ENCODE measurements at regions not wholly inside any gene's neighbourhood (a gene's known extent, or its start where the extent isn't known, plus 50 kb on each side); places are given as distances from the start of the nearest gene placed in this dataset.

DNA sequence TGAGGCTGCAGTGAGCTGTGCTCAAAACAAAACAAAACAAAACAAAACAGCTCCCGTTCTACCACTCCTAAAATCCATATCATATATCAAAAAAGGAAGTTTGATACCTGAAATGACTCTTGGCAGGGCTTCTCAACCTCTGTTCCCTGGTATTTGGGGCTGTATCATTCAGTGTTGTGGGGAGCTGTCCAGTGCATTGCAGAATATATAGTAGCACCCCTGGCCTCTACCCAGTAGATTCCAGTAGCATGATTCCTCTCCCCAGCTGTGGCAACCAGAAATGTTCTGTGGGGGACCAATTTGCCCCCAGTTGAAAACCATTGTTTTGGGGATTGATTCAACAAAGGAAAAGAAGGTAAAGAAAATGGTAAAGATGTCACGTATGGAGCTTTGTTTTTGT lies 238.9 kb downstream of the PRL start (continued):
- TF ChIP-seq TSHZ2 (CRISPR knock-in tag; IDR thresholded peaks at IDR 0.05) (no peak), GLIS3 (CRISPR knock-in tag; IDR thresholded peaks at IDR 0.05) (no peak), ARNTL (CRISPR knock-in tag; IDR thresholded peaks at IDR 0.05; ENCODE audit: borderline replicate concordance, low read depth) (no peak), TOX (CRISPR knock-in tag; IDR thresholded peaks at IDR 0.05; ENCODE audit: borderline replicate concordance) (no peak)

DNA sequence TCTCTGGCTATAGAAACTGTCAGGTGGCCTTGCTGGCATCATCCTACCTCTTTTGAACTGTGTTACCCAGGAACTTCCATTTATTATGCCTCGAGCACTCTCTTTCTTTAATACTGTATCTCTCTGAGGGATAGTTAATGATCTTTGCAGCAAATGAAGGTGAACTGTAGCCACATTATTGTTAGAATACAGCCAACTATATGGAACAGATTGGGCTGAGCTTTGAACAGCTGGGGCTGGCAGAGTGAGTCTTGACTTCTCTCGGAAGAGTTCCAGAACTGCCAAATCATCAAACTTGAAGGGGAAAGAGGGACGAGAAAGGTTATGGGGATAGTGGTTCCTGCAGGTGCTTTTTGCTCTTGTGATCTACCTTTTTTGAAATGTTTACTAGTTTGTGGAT lies 237.7 kb downstream of the PRL start:
- no peak for ATAC-seq
- TF ChIP-seq ARNTL (CRISPR knock-in tag; IDR thresholded peaks at IDR 0.05; ENCODE audit: borderline replicate concordance, low read depth) (no peak), ESRRG (CRISPR knock-in tag; IDR thresholded peaks at IDR 0.05) (no peak), ZNF8 (CRISPR knock-in tag; IDR thresholded peaks at IDR 0.05) (no peak), ZFP3 (CRISPR knock-in tag; IDR thresholded peaks at IDR 0.05) (no peak), CREB5 (CRISPR knock-in tag; IDR thresholded peaks at IDR 0.05; ENCODE audit: low read depth) (no peak), CSDC2 (CRISPR knock-in tag; IDR thresholded peaks at IDR 0.05) (no peak), TCF4 (CRISPR knock-in tag; IDR thresholded peaks at IDR 0.05; ENCODE audit: borderline replicate concordance) (no peak), ISL1 (CRISPR knock-in tag; IDR thresholded peaks at IDR 0.05) (no peak), OSR1 (CRISPR knock-in tag; IDR thresholded peaks at IDR 0.05) (no peak), PPARA (CRISPR knock-in tag; IDR thresholded peaks at IDR 0.05; ENCODE audit: borderline replicate concordance) (no peak), POU6F1 (CRISPR knock-in tag; IDR thresholded peaks at IDR 0.05; ENCODE audit: borderline replicate concordance, low read depth) (no peak), GLIS3 (CRISPR knock-in tag; IDR thresholded peaks at IDR 0.05) (no peak), RARB (CRISPR knock-in tag; IDR thresholded peaks at IDR 0.05) (no peak), ZNF70 (CRISPR knock-in tag; IDR thresholded peaks at IDR 0.05) (no peak), ZNF565 (CRISPR knock-in tag; conservative IDR thresholded peaks at IDR 0.05; ENCODE audit: low read depth) (no peak), ZC3H10 (CRISPR knock-in tag; IDR thresholded peaks at IDR 0.05) (no peak), BACH2 (CRISPR knock-in tag; IDR thresholded peaks at IDR 0.05; ENCODE audit: borderline replicate concordance) (no peak), TOX (CRISPR knock-in tag; IDR thresholded peaks at IDR 0.05; ENCODE audit: borderline replicate concordance) (no peak)
- TF ChIP-seq, protein P1, sequence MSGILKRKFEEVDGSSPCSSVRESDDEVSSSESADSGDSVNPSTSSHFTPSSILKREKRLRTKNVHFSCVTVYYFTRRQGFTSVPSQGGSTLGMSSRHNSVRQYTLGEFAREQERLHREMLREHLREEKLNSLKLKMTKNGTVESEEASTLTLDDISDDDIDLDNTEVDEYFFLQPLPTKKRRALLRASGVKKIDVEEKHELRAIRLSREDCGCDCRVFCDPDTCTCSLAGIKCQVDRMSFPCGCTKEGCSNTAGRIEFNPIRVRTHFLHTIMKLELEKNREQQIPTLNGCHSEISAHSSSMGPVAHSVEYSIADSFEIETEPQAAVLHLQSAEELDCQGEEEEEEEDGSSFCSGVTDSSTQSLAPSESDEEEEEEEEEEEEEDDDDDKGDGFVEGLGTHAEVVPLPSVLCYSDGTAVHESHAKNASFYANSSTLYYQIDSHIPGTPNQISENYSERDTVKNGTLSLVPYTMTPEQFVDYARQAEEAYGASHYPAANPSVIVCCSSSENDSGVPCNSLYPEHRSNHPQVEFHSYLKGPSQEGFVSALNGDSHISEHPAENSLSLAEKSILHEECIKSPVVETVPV (CRISPR knock-in tag; IDR thresholded peaks at IDR 0.05) = no peak

- no peak for TF ChIP-seq TSHZ2 (CRISPR knock-in tag; IDR thresholded peaks at IDR 0.05)
- TF ChIP-seq, protein P1 (CRISPR knock-in tag; IDR thresholded peaks at IDR 0.05) = no peak
- TF ChIP-seq PPARA (CRISPR knock-in tag; IDR thresholded peaks at IDR 0.05; ENCODE audit: borderline replicate concordance) = no peak
- TF ChIP-seq ESRRG (CRISPR knock-in tag; IDR thresholded peaks at IDR 0.05) = no peak
- no peak for TF ChIP-seq ZNF70 (CRISPR knock-in tag; IDR thresholded peaks at IDR 0.05)
- no peak for TF ChIP-seq TCF4 (CRISPR knock-in tag; IDR thresholded peaks at IDR 0.05; ENCODE audit: borderline replicate concordance)
- TF ChIP-seq ZFP30 (CRISPR knock-in tag; IDR thresholded peaks at IDR 0.05) = no peak
- TF ChIP-seq SNAI2 (CRISPR knock-in tag; IDR thresholded peaks at IDR 0.05) = no peak
- ATAC-seq = no peak
Measured at GRCh38 chr6:22059946-22060345, 236.9 kb downstream of the PRL start.
